CD4-positive, alpha-beta T cell treated with Interleukin-21 for 1 hour (primary cell): ENCODE measurements at regions not wholly inside any gene's neighbourhood (a gene's known extent, or its start where the extent isn't known, plus 50 kb on each side); places are given as distances from the start of the nearest gene placed in this dataset.
"Not testable (repeated sequence)": the region's sequence is repeated elsewhere in the genome, so short reads cannot be mapped to it uniquely, and the experiment has no call there.

Experiments used
- DNase-seq: peaks from one replicate; pipeline ENCODE4 v3.0.0-alpha.2; 2020

DNA sequence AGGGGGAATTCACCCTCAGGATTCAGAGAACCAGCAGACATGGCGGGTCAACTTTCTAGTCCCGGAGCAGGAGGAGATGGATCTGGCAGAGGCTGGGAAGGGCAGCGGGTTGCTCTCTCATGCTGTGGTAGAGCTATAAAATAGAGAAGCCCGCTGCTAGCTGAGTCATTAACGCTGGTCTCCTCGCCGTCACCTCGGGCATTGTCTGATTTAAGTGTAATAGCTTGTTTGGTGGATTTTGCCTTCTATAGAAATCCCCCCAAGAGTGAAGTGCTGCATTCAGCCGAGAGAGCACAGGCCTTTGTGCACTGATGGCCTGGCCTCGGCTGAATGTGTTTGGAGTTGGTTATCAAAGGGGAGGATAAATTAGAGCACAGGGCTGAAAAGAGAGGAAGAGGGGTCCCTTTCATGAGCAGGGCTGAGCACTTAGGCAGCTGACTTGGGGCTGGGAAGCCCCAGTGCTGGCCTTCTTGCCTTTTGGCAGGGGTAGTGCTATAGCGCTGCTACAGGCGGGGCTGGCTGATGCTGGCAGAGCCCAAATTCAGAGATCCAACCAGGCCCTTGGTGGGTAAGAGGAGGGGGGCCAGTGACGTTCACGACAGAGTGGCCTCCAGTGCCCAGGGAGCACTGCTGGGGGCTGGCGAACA lies 161.1 kb upstream of the CADM1 start:
- no peak for DNase-seq

DNA sequence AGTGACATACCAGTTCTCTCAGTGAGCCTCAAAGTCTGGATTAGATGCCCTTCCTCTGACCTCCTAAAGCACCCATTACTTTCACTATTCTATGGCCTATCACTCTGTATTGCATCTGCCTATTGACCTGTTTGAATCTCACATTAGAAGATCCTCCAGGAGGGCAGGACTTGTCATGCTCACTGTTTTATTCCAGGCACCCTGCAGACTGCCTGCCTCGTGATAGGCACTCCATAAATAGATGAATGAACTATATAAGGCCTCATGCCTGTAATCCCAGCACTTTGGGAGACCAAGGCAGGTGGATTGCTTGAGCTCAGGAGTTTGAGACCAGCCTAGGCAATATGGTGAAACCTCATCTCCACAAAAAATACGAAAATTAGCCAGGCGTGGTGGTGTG lies 160.1 kb upstream of the CADM1 start:
- no peak for DNase-seq

DNA sequence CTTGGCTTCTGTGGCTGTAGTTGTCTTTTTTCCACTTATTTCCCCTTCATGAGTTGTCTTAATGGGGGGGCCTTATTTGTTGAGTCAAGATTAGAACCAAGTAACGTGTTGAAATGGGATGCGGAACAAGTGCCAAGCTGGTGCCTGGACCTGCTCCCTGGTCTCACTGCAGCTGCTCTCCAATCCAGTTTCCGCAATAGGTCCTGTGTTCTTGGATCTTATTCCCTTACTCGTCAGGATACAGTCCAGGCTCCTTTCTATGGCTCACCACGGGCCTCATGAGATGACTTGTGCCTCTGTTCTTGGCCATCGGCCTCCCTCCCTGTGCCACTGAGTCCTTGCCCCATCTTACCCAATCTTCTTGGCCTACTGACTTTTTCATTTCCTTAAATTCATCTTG lies 159.6 kb upstream of the CADM1 start:
- DNase-seq: no peak

DNA sequence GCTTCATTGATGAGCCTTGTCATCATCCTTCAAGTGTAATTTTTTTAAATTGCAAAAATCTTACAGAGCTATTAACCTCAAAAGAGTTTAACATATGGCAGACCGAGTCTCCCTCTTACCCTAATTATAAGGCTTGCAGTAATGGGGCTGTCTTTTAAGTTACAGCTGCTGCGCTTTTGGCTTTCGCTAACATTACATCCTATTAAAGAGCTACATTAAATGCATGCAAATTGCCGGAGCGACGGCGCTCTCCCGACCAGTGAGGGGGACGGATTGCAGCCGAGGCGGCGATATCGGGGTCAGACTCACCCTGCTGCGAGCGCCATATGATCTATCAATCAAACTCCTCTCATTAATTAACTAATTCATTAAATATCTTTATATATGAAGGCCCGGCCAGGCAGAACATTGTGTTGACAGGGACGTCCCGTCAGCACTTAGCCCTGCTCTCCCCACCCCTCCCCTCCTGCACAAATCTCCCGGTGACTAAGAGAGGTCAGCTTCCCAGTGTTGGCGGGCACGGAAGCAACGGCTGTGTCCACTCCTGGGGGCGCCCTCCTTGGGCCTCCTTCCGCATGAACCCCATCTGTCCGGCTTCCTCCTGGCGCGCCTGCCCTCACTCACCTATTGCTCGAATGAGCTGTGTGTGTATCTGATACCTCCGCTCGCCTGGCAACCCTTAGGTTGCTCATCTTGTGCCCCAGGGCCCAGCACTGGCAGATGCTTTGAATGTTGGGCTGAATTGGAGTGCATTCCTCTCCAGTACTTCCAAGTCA lies 156.0 kb upstream of the CADM1 start:
- DNase-seq: no peak

DNA sequence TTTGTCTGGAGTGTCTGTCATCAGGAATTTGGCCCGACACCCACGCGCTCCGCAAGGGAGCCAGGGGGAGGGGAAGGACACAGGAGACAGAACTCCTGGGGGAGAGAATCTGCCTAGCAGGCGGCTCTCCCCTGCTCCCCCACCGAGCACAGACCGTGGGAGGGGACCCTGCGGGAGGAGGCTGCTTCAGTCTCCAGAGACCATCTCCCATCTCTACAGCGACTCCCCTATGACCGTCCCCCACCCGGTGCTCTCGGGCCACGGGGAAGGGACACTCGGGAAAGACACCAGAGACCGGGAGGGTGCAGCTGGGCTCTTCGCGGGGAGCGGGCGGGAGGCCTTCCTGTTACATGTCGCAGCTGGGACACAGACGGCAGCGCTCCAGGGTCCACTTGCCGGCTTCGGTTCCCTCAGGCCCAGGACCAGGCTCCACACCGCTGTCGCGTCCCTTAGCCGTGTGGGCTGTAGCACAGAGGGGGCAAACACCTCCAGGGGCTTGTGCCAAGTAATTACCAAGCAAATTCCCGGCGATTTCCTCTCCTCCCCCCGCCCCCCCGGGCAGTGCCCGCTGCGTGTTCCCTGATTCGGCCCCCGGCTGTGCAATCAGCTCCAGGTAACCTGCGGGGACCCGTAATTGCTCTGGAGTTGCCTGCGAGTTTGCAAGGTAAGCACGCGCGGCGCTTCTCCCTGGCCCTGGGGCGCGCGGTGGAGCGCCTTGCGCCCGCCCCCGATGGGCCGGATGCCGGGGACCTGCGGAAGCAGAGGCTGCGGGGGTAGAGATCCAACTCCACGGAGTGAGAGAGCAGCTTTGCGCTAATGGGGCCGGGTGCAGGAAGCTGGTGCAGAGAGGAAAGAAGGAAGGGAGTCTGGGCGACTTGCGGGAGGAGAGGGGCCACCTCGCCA lies 155.1 kb upstream of the CADM1 start:
- DNase-seq: no peak

DNA sequence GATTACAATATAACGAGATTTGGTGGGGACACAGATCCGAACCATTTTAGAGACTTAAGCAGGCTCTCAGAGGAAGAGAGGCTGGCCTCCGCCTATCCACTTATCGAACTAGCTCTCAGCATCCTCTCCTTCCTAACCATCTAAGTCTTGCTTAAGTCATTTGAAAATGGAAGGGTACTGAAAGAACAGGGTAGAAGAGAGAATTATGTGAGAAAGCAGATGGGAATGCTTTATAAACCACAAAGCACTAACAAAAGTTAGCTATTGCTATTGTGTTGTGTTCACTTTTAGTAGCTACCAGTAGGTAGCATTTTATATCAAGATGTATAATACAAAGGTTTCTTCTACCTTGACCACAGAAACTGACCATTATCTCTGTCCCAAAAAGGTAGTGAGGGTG lies 153.4 kb upstream of the CADM1 start:
- DNase-seq: no peak

DNA sequence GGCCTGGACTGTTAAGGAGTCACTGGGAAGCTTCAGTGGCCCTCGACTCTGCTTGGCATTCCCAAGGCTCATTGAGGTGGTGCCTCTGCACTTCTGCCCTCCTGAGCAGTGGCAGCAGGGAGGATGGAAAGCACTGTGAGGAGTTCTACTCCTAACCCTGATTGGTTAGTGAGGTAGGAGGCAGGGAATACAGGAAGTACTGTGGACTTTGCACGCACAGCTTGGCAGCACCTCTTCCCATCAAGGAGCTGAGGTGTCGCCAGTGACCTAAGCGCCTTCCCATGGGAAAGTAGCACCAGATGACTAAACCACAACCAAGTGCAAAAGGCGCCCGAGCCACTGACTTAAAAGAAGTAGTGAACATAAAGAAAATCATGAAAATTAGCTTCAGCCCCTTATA lies 152.5 kb upstream of the CADM1 start:
- no peak for DNase-seq

DNA sequence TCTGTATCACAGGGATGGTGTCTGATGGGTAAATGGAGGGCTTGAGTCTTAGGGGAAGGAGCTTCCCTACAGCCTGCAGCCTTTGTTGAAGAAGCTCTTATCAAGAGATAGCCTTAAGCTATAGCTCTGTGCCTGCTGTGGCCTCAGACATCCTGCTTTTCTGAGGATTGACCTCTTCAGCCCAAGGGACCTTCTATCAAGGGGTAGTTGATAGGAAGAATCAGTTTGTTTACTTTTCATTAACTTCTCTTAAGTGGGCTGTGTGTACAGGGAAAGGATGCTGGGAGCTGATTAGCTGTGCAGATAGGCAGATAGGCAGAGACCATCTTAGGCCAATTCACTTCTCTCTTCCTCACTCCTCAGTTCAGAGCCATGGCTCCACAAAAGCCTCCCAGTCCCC lies 151.8 kb upstream of the CADM1 start:
- no peak for DNase-seq

DNA sequence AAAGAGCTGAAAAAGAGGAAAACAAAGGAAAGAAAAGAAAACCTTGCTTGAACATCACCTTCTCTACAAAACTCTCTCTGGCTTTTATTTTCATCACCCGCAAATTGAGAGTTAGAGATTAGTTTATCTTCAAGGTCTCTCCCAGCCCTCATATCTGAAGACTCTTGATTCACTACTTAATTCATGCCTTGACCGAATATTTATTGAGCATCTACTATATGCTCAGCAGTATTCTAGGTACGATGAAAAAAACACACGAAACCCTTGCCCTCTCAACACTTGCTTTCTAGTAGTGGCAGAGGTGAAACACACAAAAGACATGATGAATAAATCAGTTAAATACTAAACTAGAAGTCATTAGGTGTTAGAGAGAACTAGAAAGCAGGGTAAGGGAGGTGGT lies 150.6 kb upstream of the CADM1 start:
- DNase-seq: no peak

DNA sequence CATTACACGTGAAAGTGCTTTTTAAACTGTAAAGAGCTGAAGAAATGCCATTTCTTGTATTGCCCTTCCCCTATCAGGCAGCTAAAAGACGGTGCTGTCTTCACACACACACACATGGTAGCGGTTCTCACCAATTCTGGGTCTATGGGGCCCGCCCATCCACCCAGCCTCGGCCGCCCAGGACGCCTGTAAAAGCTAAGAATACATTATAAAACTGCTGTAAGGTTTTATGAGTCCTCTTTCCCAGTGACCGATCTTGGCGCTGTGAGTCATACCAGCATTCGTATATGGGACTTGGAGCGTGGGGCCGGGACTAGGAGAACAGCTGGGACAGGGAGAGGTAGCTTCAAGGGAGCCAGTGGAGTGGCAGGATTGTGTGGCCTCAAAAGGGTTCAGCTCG lies 149.7 kb upstream of the CADM1 start:
- DNase-seq: no peak

DNA sequence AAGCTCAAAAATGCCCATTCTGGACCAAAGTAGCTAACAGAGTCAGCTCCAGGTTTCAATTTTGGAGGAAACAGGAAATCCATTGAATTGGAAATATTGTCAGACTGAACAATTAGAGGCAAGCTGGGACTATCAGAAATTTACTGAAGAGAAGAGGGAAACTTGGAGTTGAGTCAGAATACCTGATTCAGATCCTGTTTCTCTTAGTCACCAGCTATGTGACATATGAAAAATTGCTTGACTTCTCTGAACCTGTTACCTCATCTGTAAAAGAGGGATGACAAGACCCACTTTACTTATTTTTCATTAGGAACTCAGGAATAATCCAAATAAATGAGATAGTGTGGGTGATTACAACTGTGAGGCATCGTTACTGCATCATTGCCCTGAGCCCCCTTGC lies 148.9 kb upstream of the CADM1 start:
- DNase-seq: no peak

DNA sequence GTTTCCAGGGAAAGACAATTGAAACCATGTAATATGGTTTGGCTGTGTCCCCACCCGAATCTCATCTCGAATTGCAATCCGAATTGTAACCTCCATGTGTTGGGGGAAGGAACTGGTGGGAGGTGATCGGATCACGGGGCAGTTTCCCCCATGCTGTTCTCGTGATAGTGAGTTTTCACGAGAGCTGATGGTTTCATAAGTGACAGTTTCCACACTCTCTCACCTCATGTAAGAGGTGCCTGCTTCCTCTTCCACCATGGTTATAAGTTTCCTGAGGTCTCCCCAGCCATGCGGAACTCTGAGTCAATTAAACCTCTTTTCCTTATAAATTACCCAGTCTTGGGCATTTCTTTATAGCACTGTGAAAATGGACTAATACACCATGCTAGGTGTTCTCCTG lies 148.3 kb upstream of the CADM1 start:
- DNase-seq: no peak

DNA sequence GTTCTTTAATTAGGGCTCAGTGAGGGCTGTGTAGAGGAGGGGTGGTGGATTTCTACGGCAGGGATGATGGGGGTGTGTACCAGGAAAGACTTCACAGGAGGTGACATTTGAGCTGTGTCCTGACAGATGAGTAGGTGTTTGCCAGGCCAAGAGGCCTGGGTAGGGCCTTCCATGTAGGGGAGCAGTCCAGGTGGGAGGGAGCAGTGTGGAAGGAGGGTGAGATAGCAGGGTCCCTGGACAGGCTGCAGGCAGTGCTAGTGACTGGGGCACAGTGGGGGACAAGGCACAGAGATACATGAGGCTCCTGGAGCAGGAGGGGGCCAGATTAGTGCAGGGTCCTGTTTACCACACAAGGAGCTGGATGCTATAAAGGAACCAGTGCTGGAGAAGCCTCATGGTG lies 147.9 kb upstream of the CADM1 start:
- no peak for DNase-seq

DNA sequence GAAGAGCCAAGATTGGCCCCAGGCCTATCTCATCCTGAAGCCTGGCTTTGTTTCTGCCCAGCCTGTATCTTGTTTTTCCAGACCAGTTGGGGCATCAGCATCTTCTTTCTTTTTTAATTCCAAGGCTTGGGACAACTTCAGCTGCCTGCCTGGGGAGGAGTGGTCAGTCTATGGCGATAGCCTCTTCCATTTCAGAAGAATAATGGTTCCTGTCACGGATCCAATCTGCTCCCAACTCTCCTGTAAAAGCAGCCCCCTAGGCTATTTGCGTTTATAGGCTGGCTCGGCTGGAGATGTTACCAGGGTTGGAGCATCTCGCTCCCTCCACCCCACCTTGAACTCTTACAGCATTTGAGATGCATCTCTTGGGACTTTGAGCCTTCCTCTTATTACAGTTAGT lies 145.2 kb upstream of the CADM1 start:
- DNase-seq: no peak

DNA sequence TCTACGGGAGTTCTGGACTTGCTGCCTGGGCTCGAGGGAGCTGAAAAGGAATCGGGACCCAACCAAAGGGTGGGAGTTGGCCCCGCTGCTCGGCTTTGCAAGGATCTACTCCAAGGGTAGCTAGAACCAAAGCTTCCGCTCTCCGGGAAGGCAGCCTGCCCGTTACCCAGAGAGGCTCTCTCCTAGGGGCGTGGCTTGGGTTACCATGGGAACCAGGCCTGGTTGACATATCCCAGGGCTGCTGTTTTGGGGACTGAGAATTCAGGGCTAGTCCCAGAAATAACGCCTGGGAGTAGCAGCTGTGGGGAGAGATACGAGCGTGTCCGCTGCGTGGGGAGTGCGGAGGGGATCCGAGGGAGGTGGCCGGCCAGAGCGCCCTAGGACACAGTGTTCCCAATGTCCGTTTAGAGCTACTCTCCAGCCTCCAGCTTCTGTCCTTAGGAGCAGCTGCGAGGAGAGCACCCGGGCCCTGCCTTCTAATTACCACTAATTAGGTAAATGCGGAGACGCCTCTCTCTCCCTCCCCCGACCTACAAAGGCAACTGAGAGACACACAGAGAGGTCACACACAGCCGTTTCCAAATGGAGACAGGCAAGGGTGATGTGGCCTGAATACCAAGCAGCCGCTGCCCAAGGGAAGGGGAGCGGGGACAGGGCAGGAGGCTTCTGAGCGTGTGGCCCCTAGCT lies 141.6 kb upstream of the CADM1 start:
- DNase-seq: no peak

DNA sequence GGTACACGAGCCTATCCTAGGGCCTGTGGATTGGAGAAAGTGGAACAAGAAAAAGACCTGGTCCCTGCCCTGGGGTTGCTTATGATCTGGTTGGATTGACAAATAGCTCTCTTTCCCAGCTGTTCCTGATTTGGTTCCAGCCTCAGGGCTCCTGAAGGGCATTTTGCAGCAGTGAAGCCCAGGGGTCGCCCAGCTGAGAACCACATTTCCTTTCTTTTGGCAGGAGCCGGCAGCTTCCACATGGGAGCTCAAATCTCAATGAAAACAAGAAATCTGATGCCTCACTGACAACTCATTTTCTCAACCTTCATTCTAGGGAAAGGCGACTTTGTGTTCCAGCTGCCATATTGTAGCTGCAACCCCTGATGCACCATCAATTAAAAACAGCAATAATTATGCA lies 140.6 kb upstream of the CADM1 start:
- no peak for DNase-seq

DNA sequence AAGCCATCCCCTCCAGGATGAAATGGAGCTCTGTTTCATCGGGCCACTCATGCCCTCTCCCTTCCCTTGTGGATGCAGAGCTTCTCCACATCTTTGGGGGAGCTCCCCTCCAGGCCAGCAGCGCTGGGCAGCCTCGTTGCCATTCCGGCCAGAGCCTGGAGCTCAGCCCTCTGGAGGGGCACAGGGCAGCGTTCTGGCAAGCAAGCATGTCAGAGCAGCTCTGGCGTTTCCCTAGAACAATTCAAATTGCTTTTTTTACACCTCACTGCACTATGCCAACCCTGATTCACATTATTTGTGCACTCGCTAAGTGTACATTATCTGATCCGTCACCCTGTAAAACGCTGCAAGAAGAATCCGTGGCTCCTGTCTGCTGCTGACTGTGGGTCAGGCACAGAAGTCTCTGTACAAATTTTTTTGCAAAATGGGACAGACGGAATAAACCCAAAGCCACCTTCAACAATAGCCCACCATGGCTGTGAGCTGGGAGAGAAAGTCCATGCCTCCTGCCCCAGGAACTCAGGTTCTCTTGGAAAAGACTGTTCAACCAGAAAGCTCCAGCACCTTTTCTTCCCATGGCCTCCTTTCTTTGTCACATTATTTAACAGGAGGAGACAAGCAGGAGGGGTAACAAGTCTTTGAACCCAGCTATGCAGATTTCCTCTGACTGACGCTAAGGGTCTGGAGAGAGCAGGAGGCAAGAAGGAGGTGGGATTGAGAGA lies 139.5 kb upstream of the CADM1 start:
- no peak for DNase-seq

DNA sequence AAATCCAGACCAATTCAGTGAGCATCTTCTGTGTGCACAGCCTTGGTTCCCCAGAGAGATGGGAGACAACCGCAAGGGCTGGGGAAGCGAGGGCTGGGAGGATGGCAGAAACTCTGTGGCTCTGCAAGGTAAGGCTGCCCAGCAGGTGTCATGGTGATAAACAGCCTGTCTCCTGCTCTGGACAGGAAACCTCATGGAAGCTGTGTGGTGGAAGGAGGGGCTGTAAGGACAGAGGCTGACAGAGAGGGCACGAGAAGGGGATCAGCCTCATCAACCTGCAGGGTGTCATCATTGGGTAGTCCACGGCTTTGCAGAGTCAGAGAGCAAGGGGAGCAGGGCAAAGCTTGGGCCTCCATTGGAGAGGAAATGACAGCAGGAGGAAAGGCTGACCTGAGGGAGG lies 138.4 kb upstream of the CADM1 start:
- DNase-seq: no peak

DNA sequence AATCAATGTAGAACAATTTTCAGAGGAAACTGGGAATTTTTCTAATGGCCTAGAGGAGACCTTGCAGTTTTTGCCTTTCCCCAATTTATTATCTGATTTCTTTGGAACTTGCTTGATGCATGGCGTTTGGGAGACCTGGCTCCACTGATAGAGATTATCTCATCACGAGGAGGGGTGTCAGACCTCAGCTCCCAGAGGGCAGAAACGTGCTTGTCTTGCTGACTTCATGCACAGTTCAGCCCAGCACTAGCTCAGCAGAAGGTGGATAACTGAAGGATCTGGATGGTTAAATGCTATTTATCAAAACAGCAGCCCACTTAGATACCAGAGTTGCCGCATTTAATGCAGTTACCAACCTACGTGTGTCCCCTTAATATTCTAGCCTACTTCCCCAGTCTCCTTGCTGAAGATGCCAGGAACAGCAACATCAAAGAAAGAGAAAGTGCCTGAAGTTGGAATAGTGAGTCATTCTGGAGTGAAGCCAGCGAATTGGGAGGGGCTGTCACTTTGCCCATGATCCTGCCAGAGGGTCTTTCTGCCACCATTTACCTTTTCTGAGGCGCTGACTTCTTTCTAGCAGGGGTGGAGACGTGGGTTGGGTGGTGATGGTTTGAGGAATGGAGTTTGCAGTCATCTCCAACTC lies 133.5 kb upstream of the CADM1 start:
- no peak for DNase-seq

DNA sequence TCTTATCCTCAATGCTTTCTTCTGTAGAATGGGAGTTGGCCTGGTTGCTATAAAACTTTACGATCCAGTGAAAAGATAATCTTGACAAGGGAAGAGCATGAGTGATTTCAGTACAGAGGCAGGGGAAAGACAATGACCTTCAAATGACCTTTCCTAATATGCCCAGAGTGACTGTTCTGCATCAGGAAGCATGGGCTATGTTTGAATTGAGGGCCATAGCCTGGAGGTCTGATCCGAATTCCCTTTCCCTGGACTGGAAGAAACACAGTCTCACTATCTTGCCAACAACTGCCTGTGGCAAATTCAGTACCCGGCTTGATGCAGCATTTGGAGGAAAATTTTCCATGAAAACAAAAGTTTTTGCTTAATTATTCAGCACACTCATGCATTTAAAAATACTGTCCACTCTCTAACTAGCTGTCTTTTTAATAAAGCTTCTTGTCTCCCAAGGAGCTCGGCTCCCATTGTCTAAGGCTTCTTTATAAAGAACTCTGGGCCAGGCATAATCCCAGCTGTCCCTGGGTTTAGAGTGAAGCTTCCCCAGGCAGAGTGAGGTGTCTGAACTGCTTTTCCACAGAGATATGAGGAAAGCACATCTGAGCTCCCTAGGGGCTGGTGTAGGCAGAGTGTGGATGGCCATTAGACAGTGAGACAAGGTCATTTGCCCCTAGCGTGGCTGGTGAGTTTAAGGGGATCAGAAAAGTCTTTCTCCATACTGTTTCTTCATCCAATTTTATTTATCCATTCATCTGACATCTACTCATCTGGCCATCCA lies 132.7 kb upstream of the CADM1 start:
- no peak for DNase-seq

DNA sequence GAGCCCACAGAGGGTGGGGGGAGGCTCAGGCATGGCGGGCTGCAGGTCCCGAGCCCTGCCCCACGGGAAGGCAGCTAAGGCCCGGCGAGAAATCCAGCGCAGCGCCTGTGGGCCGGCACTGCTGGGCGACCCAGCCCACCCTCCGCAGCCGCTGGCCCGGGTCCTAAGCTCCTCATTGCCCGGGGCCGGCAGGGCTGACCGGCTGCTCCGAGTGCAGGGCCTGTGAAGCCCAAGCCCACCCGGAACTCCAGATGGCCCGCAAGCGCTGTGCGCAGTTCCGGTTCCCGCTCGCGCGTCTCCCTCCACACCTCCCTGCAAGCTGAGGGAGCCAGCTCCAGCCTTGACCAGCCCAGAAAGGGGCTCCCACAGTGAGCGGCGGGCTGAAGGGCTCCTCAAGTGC lies 129.8 kb upstream of the CADM1 start:
- not testable (repeated sequence) for DNase-seq
